ENCODE measurements at regions not wholly inside any gene's neighbourhood (a gene's known extent, or its start where the extent isn't known, plus 50 kb on each side); places are given as distances from the start of the nearest gene placed in this dataset.

DNA sequence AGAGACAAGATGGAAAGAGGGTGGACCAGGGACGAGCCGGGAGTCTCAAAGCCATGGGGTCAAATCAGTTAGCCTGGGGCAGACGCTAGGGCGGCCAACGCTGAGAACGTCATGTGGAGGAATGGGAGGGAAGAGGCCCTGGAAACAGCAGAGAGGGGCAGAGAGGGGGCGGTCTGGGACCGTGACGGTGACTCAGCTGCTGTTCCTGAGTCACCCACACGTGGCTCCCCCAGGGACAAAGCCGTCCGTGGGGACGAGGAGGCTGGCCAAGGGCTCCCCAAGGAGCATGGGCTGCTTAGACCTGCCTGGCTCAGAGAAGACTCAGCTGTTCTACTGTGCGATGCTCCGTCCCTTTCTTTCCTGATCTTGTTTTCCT is 108.4 kb upstream of the LRPAP1 start:
- Histone ChIP-seq H3K27ac (no peak overlapping the region), H3K9me3 (no peaks in the 10 kb centered on the region), H3K36me3 (no peaks in the 10 kb centered on the region), H3K27me3 (peaks cover 0 to 17% (median 0%) of the 10 kb centered on the region in 3 donors), H3K4me1 (no peaks in the 10 kb centered on the region), H3K4me3 (no peak overlapping the region)
- intact Hi-C loops (cut with DNase I), result no loop called here
- TF ChIP-seq POLR2AphosphoS5 (IDR thresholded peaks at IDR 0.05), result no peak
- 65 to 73% methylated on average over 15 of the region's 15 CpGs for WGBS, 2 donors
- no peak for DNase-seq

- intact Hi-C loops (cut with DNase I), result no loop called here
- Histone ChIP-seq H3K27me3 (peaks cover 0 to 10% (median 0%) of the 10 kb centered on the region in 3 donors), H3K4me1 (no peaks in the 10 kb centered on the region), H3K36me3 (no peaks in the 10 kb centered on the region), H3K27ac (no peak overlapping the region), H3K9me3 (no peaks in the 10 kb centered on the region), H3K4me3 (no peak overlapping the region)
- 76 to 82% methylated on average over 22 of the region's 22 CpGs for WGBS, 2 donors
- DNase-seq, result no peak
- no peak for TF ChIP-seq POLR2A (IDR thresholded peaks at IDR 0.05)
- TF ChIP-seq POLR2AphosphoS5 (IDR thresholded peaks at IDR 0.05), result no peak
- TF ChIP-seq, protein P1, sequence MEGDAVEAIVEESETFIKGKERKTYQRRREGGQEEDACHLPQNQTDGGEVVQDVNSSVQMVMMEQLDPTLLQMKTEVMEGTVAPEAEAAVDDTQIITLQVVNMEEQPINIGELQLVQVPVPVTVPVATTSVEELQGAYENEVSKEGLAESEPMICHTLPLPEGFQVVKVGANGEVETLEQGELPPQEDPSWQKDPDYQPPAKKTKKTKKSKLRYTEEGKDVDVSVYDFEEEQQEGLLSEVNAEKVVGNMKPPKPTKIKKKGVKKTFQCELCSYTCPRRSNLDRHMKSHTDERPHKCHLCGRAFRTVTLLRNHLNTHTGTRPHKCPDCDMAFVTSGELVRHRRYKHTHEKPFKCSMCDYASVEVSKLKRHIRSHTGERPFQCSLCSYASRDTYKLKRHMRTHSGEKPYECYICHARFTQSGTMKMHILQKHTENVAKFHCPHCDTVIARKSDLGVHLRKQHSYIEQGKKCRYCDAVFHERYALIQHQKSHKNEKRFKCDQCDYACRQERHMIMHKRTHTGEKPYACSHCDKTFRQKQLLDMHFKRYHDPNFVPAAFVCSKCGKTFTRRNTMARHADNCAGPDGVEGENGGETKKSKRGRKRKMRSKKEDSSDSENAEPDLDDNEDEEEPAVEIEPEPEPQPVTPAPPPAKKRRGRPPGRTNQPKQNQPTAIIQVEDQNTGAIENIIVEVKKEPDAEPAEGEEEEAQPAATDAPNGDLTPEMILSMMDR (IDR thresholded peaks at IDR 0.05), result no peak
- no peak for TF ChIP-seq EP300 (IDR thresholded peaks at IDR 0.05)
These were observed 107.7 kb upstream of the LRPAP1 start for GRCh38 chr4:3639613-3640586.

GRCh38 chr4:3638080-3638795 is 106.0 kb upstream of the LRPAP1 start:
- intact Hi-C loops (cut with DNase I), result no loop called here
- no peaks in the 10 kb centered on the region for H3K4me1 ChIP-seq
- no peak for DNase-seq
- no peaks in the 10 kb centered on the region for H3K9me3 ChIP-seq
- WGBS, 2 donors, result 74 to 78% methylated on average over 6 of the region's 6 CpGs
- H3K27me3 ChIP-seq, result peaks cover 0 to 8% (median 0%) of the 10 kb centered on the region in 3 donors
- H3K36me3 ChIP-seq, result no peaks in the 10 kb centered on the region
- no peak overlapping the region for H3K4me3 ChIP-seq
- no peak overlapping the region for H3K27ac ChIP-seq
- TF ChIP-seq POLR2A (IDR thresholded peaks at IDR 0.05), result no peak
- TF ChIP-seq, protein P1 (IDR thresholded peaks at IDR 0.05), result no peak
- TF ChIP-seq EP300 (IDR thresholded peaks at IDR 0.05), result peak in 1 of 4 donors; percentile 29
- TF ChIP-seq POLR2AphosphoS5 (IDR thresholded peaks at IDR 0.05), result peak in 2 of 4 donors; percentile 8 to 50

DNA sequence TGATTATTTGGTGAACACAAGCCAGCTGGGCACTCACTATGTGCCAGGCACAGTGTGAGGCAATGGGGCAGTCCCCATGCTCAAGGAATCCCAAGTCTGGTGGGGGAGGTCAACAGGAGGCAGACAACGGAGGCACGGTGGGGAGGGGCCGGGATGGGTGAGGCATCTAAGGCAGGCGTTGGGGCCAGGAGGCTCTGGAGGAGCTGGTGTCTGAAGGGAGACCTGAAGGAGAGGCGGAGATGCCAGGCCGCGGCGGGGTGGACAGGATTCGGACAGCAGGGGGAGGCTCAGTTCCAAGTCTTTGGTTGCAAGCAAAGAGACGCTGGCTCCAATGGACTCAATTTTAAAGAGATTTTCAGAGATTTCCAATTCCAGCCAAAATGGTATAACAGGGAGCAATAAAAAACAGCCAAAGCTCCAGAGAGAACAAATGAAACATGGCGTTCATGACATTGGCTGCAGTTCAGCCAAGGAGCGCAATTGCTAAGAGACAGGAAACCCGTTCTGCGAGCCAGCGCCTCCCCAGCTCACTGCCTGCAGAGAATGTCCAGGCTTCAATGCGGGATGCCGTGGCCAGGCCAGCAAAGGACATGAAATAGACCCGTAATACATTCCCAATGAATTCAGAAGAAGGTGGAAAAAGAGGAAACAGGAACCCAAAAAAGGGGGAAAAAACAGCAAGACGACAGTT is 105.2 kb upstream of the LRPAP1 start:
- Histone ChIP-seq H3K4me3 (no peak overlapping the region), H3K4me1 (no peaks in the 10 kb centered on the region), H3K27me3 (peaks cover 0 to 3% (median 0%) of the 10 kb centered on the region in 3 donors), H3K9me3 (no peaks in the 10 kb centered on the region), H3K27ac (no peak overlapping the region), H3K36me3 (no peaks in the 10 kb centered on the region)
- intact Hi-C loops (cut with DNase I), result no loop called here
- TF ChIP-seq EP300 (IDR thresholded peaks at IDR 0.05) (no peak), POLR2AphosphoS5 (IDR thresholded peaks at IDR 0.05) (peak in 1 of 4 donors; percentile 7), POLR2A (IDR thresholded peaks at IDR 0.05) (no peak)
- TF ChIP-seq, protein P1 (IDR thresholded peaks at IDR 0.05), result no peak
- WGBS, 2 donors, result 87 to 88% methylated on average over 19 of the region's 19 CpGs
- DNase-seq, result no peak

Measured in sigmoid colon (tissue), 6 donors.